ENCODE measurements at regions not wholly inside any gene's neighbourhood (a gene's known extent, or its start where the extent isn't known, plus 50 kb on each side); places are given as distances from the start of the nearest gene placed in this dataset.

DNA sequence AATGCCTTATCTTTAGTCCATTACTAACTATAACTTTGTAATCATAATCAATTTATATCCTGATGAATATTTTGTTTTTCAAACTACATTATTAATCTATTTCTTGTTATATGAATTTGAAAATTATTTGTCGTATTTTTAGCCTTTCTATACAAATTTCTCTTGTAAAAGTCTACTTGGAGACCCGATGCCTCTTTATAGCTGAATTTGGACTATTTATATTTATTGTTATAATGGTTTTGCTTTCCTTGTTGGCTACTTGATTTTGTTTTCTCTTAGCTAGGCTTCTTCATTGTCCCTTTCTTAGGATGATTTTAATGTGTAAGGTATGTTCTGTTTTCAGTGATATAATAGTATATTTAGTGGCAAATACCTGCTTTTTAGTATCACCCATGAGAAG is 89.5 kb upstream of the RFLNA start:
- Histone ChIP-seq H3K27me3 (replicated peaks in 1 of 4; ENCODE audit: control extremely low read depth in 1 of 4, control insufficient read depth in 3 of 4, insufficient read depth in 4 of 4, low read length in 3 of 4) (peaks cover 0 to 5% (median 0%) of the 10 kb centered on the region in 4 experiments), H3K4me1 (ENCODE audit: control insufficient read depth in 2 of 2, insufficient read depth in 2 of 2, low read length in 2 of 2) (no peaks in the 10 kb centered on the region), H3K4me3 (ENCODE audit: control extremely low read depth in 1 of 5, extremely low read depth in 1 of 5, insufficient read depth in 1 of 5, low read depth in 2 of 5, low read length in 4 of 5) (no peak overlapping the region), H3K9ac (ENCODE audit: low read length) (no peak overlapping the region), H3K27ac (ENCODE audit: low read length in 2 of 2) (no peak overlapping the region), H3K4me2 (replicated peaks; ENCODE audit: low read depth, low read length, poor library complexity, severe bottlenecking) (no peak overlapping the region), H4K20me1 (ENCODE audit: control insufficient read depth, insufficient read depth, low read length, poor library complexity, severe bottlenecking) (no peaks in the 10 kb centered on the region), H2AFZ (ENCODE audit: insufficient read depth, low read depth, low read length, poor library complexity, severe bottlenecking) (no peak overlapping the region), H3K9me3 (ENCODE audit: control extremely low read depth in 1 of 3, control insufficient read depth in 2 of 3, insufficient read depth in 1 of 3, low read length in 2 of 3) (peaks cover 0 to 6% (median 3%) of the 10 kb centered on the region in 3 donors), H3K79me2 (ENCODE audit: control insufficient read depth, insufficient read depth, low read length) (no peaks in the 10 kb centered on the region), H3K36me3 (replicated peaks in 1 of 2; ENCODE audit: control extremely low read depth in 1 of 2, control insufficient read depth in 1 of 2, extremely low read depth in 1 of 2, insufficient read depth in 2 of 2, low read length in 1 of 2) (no peaks in the 10 kb centered on the region)
- H3K27ac Mint-ChIP-seq = no peak overlapping the region
- WGBS (ENCODE audit: insufficient coverage) = no CpG with 5 or more reads among the region's 2 CpGs
- CTCF ChIA-PET = no interaction called here
- H3K4me3 Mint-ChIP-seq = no peak overlapping the region
- H3K27me3 Mint-ChIP-seq = peaks cover 17% of the 10 kb centered on the region
- peaks cover 10% of the 10 kb centered on the region for H3K9me3 Mint-ChIP-seq (ENCODE audit: insufficient read depth)
- POLR2A ChIA-PET = no interaction called here
- intact Hi-C loops (cut with micrococcal nuclease) = no loop called here
- TF ChIP-seq EZH2 (IDR thresholded peaks at IDR 0.05; ENCODE audit: borderline replicate concordance, insufficient read depth, low read depth, low read length, poor library complexity, severe bottlenecking) = no peak
- TF ChIP-seq, protein P1, sequence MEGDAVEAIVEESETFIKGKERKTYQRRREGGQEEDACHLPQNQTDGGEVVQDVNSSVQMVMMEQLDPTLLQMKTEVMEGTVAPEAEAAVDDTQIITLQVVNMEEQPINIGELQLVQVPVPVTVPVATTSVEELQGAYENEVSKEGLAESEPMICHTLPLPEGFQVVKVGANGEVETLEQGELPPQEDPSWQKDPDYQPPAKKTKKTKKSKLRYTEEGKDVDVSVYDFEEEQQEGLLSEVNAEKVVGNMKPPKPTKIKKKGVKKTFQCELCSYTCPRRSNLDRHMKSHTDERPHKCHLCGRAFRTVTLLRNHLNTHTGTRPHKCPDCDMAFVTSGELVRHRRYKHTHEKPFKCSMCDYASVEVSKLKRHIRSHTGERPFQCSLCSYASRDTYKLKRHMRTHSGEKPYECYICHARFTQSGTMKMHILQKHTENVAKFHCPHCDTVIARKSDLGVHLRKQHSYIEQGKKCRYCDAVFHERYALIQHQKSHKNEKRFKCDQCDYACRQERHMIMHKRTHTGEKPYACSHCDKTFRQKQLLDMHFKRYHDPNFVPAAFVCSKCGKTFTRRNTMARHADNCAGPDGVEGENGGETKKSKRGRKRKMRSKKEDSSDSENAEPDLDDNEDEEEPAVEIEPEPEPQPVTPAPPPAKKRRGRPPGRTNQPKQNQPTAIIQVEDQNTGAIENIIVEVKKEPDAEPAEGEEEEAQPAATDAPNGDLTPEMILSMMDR (IDR thresholded peaks at IDR 0.05) = no peak
- H3K4me1 Mint-ChIP-seq = no peaks in the 10 kb centered on the region
- ATAC-seq (ENCODE audit: low read depth) (no peak), DNase-seq (no peak)

GRCh38 chr12:124207049-124207448 is 87.8 kb upstream of the RFLNA start:
- Histone ChIP-seq H3K27ac (ENCODE audit: low read length in 2 of 2) (no peak overlapping the region), H3K27me3 (replicated peaks in 1 of 4; ENCODE audit: control extremely low read depth in 1 of 4, control insufficient read depth in 3 of 4, insufficient read depth in 4 of 4, low read length in 3 of 4) (no peaks in the 10 kb centered on the region), H3K4me1 (ENCODE audit: control insufficient read depth in 2 of 2, insufficient read depth in 2 of 2, low read length in 2 of 2) (no peaks in the 10 kb centered on the region), H3K4me3 (ENCODE audit: control extremely low read depth in 1 of 5, extremely low read depth in 1 of 5, insufficient read depth in 1 of 5, low read depth in 2 of 5, low read length in 4 of 5) (no peak overlapping the region), H2AFZ (ENCODE audit: insufficient read depth, low read depth, low read length, poor library complexity, severe bottlenecking) (no peak overlapping the region), H4K20me1 (ENCODE audit: control insufficient read depth, insufficient read depth, low read length, poor library complexity, severe bottlenecking) (no peaks in the 10 kb centered on the region), H3K79me2 (ENCODE audit: control insufficient read depth, insufficient read depth, low read length) (no peaks in the 10 kb centered on the region), H3K4me2 (replicated peaks; ENCODE audit: low read depth, low read length, poor library complexity, severe bottlenecking) (no peak overlapping the region), H3K9ac (ENCODE audit: low read length) (no peak overlapping the region), H3K9me3 (ENCODE audit: control extremely low read depth in 1 of 3, control insufficient read depth in 2 of 3, insufficient read depth in 1 of 3, low read length in 2 of 3) (peaks cover 0 to 3% (median 2%) of the 10 kb centered on the region in 3 donors), H3K36me3 (replicated peaks in 1 of 2; ENCODE audit: control extremely low read depth in 1 of 2, control insufficient read depth in 1 of 2, extremely low read depth in 1 of 2, insufficient read depth in 2 of 2, low read length in 1 of 2) (no peaks in the 10 kb centered on the region)
- Mint-ChIP-seq H3K4me1 (no peaks in the 10 kb centered on the region), H3K9me3 (ENCODE audit: insufficient read depth) (peaks cover 13% of the 10 kb centered on the region), H3K4me3 (no peak overlapping the region), H3K27ac (no peak overlapping the region), H3K27me3 (peaks cover 9% of the 10 kb centered on the region)
- WGBS (ENCODE audit: insufficient coverage) = no CpG with 5 or more reads among the region's 1 CpG
- ChIA-PET CTCF (no interaction called here), POLR2A (no interaction called here)
- DNase-seq (no peak), ATAC-seq (ENCODE audit: low read depth) (no peak)
- TF ChIP-seq EZH2 (IDR thresholded peaks at IDR 0.05; ENCODE audit: borderline replicate concordance, insufficient read depth, low read depth, low read length, poor library complexity, severe bottlenecking) = no peak
- TF ChIP-seq, protein P1 (IDR thresholded peaks at IDR 0.05) = no peak
- intact Hi-C loops (cut with micrococcal nuclease) = no loop called here

Measured in B cell (primary cell).